Stimulated activated CD8-positive, alpha-beta memory T cell treated with anti-CD3 and anti-CD28 coated beads, Interleukin-4, amount 100 ng/mL, for 4 hours (primary cell): ENCODE measurements at regions not wholly inside any gene's neighbourhood (a gene's known extent, or its start where the extent isn't known, plus 50 kb on each side); places are given as distances from the start of the nearest gene placed in this dataset.
"Not testable (repeated sequence)": the region's sequence is repeated elsewhere in the genome, so short reads cannot be mapped to it uniquely, and the experiment has no call there.

Source experiments
- DNase-seq, 2 donors: peaks; one replicate each; pipeline ENCODE4 v3.0.0-alpha.2; 2020; ENCODE audit warnings: low read depth in 2 of 2, low spot score in 1 of 2

GRCh38 chr1:29398431-29398830 is 162.1 kb downstream of the PTPRU start:
- no peak for DNase-seq

GRCh38 chr1:29397981-29398380 is 161.7 kb downstream of the PTPRU start:
- no peak for DNase-seq

GRCh38 chr1:29397256-29397590 is 160.9 kb downstream of the PTPRU start:
- DNase-seq = no peak

GRCh38 chr1:29396438-29397255 is 160.3 kb downstream of the PTPRU start:
- no peak for DNase-seq

GRCh38 chr1:29395736-29396437 is 159.6 kb downstream of the PTPRU start:
- no peak for DNase-seq

DNA sequence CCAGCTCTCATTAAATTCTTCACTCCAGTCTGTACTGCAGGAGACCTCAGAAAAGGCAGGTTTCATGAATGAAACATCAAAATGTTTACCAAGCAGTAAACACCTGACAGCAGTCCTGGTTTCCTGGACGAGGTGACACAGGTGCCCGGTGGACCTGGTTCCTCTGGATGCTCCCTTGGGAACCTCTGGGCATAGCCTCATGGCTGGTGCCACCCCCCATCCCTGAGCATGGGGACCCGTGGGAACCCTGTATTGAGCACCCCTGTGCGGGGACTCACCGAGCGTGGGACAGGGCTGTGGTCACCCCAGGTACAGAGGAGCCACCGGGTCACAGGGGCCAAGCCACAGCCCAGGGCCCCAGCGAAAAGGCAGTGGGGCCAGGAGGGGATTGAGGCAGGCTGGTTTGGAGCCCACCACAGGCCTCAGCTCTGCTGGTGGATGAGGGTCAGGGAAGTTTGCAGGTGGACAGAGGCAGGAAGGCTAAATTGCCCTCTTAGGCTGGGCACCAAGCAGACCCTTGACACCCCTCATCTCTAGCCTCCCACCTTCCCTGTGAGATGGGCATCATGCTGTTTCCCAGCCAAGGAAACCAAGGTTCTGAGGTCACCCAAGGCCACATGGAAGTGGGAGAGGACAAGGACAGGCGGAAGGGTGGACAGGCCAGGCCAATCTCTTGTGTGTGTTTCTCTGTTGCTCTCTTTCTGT is 158.4 kb downstream of the PTPRU start:
- DNase-seq = no peak

- DNase-seq = no peak
These were observed 157.1 kb downstream of the PTPRU start for GRCh38 chr1:29393451-29393826.

- no peak for DNase-seq
These were observed 156.4 kb downstream of the PTPRU start for GRCh38 chr1:29392486-29393450.

DNA sequence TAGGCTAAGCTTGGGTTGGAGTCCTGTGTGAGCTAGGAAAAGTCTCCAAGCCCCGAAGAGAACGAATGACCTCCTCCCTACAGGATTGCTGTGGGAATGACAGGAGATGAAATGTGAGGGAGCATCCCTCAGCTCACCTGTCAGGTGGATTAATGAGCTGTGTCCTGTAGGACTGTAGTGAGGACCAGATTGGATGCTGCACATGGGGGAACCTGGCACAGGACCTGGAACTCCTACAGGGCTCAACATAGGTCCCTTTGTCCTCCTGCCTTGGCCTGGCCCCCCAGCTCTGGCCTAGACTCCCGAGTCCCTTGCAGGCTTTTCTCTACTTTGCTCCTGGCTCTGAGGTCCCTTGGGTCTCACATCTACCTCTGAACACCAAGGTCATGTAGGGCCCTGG is 155.7 kb downstream of the PTPRU start:
- DNase-seq = no peak

- DNase-seq = no peak
These were observed 155.1 kb downstream of the PTPRU start for GRCh38 chr1:29391362-29391880.

DNA sequence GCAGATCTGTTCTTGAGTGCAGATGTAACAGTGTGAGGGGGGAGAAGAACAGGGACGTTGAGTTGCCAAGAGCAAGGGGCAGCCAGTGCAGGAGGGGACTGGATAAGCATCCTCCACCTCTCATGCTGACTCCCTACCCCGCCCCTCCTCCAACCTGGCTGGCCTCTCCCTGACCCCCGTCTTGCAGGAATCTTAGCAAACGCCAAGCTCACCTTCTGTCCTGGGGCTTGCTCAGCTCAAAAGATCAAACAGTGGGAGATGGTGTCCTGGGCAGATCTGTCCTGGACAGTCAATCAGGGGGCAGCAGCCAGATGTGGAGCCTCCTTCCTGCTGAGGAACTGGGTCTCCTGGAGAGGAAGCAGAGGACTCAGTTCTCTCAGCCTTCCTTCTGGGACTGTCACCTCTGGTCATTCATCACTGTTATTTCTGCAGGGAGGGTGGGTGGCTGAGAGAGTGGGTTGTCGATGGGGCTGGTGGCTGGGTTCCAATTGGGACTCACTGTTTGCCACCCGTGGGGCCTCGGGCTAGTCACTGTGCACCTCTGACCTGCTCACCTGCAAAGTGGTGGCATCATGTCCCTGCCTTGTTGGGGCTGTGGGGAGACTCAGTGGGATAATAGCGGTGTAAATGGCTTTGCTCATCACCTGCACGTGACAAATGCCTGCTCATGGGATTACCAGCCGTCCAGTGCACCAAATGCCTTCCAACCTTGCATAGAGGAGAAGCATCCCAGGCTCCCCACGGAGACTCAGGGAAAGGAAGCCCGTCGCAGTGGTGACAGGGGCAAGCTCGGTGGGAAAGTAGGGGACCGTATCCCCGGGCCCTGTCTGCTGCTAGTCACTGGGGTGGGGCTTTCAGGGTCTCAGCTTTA is 154.4 kb downstream of the PTPRU start:
- DNase-seq = no peak

- DNase-seq = no peak
These were observed 153.8 kb downstream of the PTPRU start for GRCh38 chr1:29390075-29390474.

GRCh38 chr1:29389533-29390041 is 153.3 kb downstream of the PTPRU start:
- DNase-seq = no peak

- DNase-seq = no peak
These were observed 152.6 kb downstream of the PTPRU start for GRCh38 chr1:29388884-29389283.

DNA sequence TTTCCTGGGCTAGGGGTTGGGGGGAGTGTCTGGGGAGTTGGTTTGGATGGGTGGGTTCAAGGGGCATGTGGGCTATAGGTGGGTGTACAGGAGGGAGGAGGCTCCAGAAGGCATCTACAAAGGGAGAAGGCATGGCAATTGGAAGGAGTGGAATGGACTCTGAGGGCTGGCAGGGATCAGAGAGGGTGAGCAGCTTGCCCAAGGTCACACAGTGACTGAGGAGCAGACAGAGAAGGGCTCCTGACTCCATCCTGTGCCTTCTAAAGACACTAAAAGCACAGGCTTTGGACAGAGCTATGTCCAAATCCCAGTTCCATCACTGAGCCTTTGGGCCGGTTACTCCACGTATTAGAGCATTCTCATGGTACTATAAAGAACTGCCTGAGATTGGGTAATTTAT is 151.8 kb downstream of the PTPRU start:
- no peak for DNase-seq

DNA sequence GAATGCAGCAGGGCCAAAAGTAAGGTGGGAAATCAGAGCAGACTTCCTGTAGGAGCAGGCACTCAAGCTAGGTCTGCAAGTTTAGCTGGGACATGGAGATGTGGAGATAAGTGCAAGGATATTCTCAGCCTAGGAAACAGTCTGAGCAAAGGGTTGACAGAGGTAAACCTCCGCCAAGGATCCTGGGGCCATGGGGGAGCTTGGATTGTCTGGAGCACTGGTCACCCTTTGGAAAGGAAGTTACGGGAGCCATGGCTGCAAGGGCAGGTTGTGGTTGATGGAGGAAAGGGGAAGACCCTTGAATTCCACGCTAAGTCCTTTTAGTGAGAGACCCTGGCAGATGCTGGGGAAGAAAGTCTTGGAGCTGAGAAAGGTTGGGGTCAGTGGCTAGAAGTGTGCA is 150.9 kb downstream of the PTPRU start:
- no peak for DNase-seq

DNA sequence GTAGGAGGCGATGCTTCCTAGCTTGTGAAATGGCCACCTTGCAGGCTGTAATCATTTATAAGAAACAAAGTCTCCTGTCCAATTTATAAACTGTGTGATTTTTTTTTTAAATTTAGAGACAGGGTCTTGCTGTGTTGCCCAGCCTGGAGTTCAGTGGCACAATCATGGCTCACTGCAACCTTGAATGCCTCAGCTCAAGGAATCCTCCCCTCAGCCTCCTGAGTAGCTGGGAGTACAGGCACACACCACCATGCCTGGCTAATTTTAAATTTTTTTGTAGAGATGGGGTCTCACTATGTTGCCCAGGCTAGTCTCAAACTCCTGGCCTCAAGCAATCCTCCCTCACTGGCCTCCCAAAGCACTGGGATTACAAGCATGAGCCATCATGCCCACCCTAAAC is 150.1 kb downstream of the PTPRU start:
- not testable (repeated sequence) for DNase-seq

DNA sequence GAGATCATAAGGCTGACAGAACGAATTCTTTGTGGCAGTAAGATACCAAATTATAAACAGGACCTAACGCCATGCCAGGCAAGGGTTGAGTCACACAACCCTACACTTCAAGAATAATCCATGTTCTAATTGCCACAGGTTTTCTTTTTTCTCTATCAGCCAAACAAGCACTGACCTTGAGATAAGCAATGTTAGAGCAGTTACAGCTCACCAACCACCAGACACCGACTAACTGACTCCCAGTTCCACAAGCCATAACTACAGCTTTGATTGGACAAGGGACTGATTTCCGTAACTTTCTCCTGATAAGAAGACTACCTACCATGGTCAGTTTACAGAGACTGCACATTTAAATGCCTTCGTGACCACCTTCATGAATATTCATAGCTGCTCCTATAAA is 149.6 kb downstream of the PTPRU start:
- no peak for DNase-seq

DNA sequence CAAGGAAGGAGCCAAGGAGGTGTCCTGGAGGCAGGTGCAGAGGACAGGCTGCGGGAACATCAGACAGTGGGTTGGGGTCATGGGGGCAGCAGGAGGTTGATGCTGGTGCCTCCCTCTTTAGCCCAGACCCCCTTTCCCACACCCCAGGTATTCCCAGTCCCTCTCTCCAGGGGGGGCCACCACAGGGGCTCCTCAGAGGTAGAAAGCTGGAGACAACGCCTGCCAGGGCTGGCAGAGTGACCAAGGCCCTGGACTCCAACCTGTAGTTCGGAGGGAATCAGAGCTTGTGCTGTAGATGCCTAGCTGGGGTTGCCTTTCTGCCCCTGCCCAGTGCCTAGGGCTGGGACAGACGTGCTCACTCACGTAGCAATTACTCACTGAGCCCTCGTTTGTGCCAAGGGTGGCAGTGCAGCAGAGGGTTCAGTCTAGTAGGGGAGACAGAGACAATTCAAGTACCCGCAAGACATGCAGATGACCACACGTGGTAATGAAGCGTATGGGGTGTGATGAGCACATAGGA is 148.2 kb downstream of the PTPRU start:
- no peak for DNase-seq
